Left ventricle myocardium inferior (tissue), 1 donor: ENCODE measurements at regions not wholly inside any gene's neighbourhood (a gene's known extent, or its start where the extent isn't known, plus 50 kb on each side); places are given as distances from the start of the nearest gene placed in this dataset.
"Not testable (repeated sequence)": the region's sequence is repeated elsewhere in the genome, so short reads cannot be mapped to it uniquely, and the experiment has no call there.

Source experiments
- DNase-seq: peaks from one replicate; pipeline ENCODE4 v3.0.0-alpha.2; 2020
- H3K27ac ChIP-seq: fragments of 200-600 bp; replicated peaks from 2 replicates; pipeline ENCODE4 v1.8.0; 2021
- H3K27me3 ChIP-seq: fragments of 200-600 bp; 2 replicates; pipeline ENCODE4 v1.8.0; 2021; ENCODE audit warnings: low read depth
- H3K36me3 ChIP-seq: fragments of 200-600 bp; 2 replicates; pipeline ENCODE4 v1.8.0; 2021
- H3K4me1 ChIP-seq: fragments of 200-600 bp; 2 replicates; pipeline ENCODE4 v1.8.0; 2021
- H3K4me3 ChIP-seq: fragments of 200-600 bp; 2 replicates; pipeline ENCODE4 v1.8.0; 2021; ENCODE audit warnings: mild to moderate bottlenecking, moderate library complexity
- H3K9me3 ChIP-seq: fragments of 200-600 bp; replicated peaks from 2 replicates; pipeline ENCODE4 v1.8.0; 2021
- intact Hi-C: fragments of 100-400 bp; cut with micrococcal nuclease; formaldehyde crosslinking; loops from one replicate; pipeline ENCODE4 v1.11.0; 2022
- TF ChIP-seq, protein P1 (sequence below): fragments of 200-600 bp; IDR thresholded peaks from 2 replicates; pipeline ENCODE4 v1.8.0; 2021; ENCODE audit warnings: antibody characterized with exemption, mild to moderate bottlenecking, borderline replicate concordance
- donor health status: DM: no; HTN: yes; CAD: no; lungs with severe emphysema.

- Histone ChIP-seq H3K36me3 (no peaks in the 10 kb centered on the region), H3K9me3 (peaks cover 4% of the 10 kb centered on the region), H3K4me3 (no peak overlapping the region), H3K4me1 (no peaks in the 10 kb centered on the region), H3K27ac (no peak overlapping the region), H3K27me3 (peaks cover 7% of the 10 kb centered on the region)
- DNase-seq: no peak
- intact Hi-C loops: no loop called here
- TF ChIP-seq, protein P1, sequence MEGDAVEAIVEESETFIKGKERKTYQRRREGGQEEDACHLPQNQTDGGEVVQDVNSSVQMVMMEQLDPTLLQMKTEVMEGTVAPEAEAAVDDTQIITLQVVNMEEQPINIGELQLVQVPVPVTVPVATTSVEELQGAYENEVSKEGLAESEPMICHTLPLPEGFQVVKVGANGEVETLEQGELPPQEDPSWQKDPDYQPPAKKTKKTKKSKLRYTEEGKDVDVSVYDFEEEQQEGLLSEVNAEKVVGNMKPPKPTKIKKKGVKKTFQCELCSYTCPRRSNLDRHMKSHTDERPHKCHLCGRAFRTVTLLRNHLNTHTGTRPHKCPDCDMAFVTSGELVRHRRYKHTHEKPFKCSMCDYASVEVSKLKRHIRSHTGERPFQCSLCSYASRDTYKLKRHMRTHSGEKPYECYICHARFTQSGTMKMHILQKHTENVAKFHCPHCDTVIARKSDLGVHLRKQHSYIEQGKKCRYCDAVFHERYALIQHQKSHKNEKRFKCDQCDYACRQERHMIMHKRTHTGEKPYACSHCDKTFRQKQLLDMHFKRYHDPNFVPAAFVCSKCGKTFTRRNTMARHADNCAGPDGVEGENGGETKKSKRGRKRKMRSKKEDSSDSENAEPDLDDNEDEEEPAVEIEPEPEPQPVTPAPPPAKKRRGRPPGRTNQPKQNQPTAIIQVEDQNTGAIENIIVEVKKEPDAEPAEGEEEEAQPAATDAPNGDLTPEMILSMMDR: no peak
Measured at GRCh38 chr16:88132836-88133506, 181.7 kb downstream of the BANP start.

- DNase-seq: no peak
- no peak overlapping the region for H3K27ac ChIP-seq
- H3K36me3 ChIP-seq: no peaks in the 10 kb centered on the region
- intact Hi-C loops: no loop called here
- no peak overlapping the region for H3K4me3 ChIP-seq
- peaks cover 6% of the 10 kb centered on the region for H3K27me3 ChIP-seq
- H3K9me3 ChIP-seq: peaks cover 9% of the 10 kb centered on the region
- TF ChIP-seq, protein P1: no peak
- no peaks in the 10 kb centered on the region for H3K4me1 ChIP-seq
Measured at GRCh38 chr16:88133507-88133843, 182.2 kb downstream of the BANP start.

GRCh38 chr16:88134172-88134898 is 183.1 kb downstream of the BANP start:
- H3K36me3 ChIP-seq, H3K27ac ChIP-seq, intact Hi-C loops, H3K27me3 ChIP-seq, H3K4me1 ChIP-seq, H3K4me3 ChIP-seq, DNase-seq: not testable (repeated sequence)
- peaks cover 18% of the 10 kb centered on the region for H3K9me3 ChIP-seq

GRCh38 chr16:88134899-88135682 is 183.9 kb downstream of the BANP start:
- peaks cover 25% of the 10 kb centered on the region for H3K9me3 ChIP-seq
- H3K36me3 ChIP-seq, H3K27ac ChIP-seq, H3K27me3 ChIP-seq, intact Hi-C loops, H3K4me3 ChIP-seq, DNase-seq, H3K4me1 ChIP-seq: not testable (repeated sequence)

- intact Hi-C loops, H3K27ac ChIP-seq, H3K4me3 ChIP-seq, H3K36me3 ChIP-seq, H3K27me3 ChIP-seq, H3K4me1 ChIP-seq, DNase-seq: not testable (repeated sequence)
- H3K9me3 ChIP-seq: peaks cover 25% of the 10 kb centered on the region
Measured at GRCh38 chr16:88136211-88136713, 185.0 kb downstream of the BANP start.

GRCh38 chr16:88136939-88137338 is 185.7 kb downstream of the BANP start:
- H3K4me1 ChIP-seq, DNase-seq, H3K4me3 ChIP-seq, intact Hi-C loops, H3K27ac ChIP-seq, H3K36me3 ChIP-seq, H3K27me3 ChIP-seq: not testable (repeated sequence)
- peaks cover 25% of the 10 kb centered on the region for H3K9me3 ChIP-seq

DNA sequence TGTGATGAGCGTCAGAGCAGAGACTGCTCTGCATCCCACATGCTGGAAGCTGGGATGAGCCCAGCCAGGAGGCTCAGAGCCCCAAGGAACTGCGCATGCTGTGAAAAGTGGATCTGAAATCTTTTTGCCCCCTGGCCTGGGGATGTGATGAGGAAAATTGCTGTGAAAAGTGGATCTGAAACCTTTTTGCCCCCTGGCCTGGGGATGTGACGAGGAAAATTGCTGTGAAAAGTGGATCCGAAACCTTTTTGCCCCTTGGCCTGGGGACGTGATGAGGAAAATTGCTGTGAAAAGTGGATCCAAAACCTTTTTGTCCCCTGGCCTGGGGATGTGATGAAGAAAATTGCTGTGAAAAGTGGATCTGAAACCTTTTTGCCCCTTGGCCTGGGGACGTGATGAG is 187.9 kb downstream of the BANP start:
- H3K4me3 ChIP-seq, H3K27me3 ChIP-seq, H3K36me3 ChIP-seq, H3K4me1 ChIP-seq, DNase-seq, intact Hi-C loops, H3K27ac ChIP-seq: not testable (repeated sequence)
- H3K9me3 ChIP-seq: peaks cover 25% of the 10 kb centered on the region

- DNase-seq, H3K27ac ChIP-seq, H3K4me1 ChIP-seq, H3K27me3 ChIP-seq, intact Hi-C loops, H3K36me3 ChIP-seq, H3K4me3 ChIP-seq: not testable (repeated sequence)
- H3K9me3 ChIP-seq: peaks cover 25% of the 10 kb centered on the region
Measured at GRCh38 chr16:88140195-88140594, 189.0 kb downstream of the BANP start.
